ENCODE measurements at regions not wholly inside any gene's neighbourhood (a gene's known extent, or its start where the extent isn't known, plus 50 kb on each side); places are given as distances from the start of the nearest gene placed in this dataset.

DNA sequence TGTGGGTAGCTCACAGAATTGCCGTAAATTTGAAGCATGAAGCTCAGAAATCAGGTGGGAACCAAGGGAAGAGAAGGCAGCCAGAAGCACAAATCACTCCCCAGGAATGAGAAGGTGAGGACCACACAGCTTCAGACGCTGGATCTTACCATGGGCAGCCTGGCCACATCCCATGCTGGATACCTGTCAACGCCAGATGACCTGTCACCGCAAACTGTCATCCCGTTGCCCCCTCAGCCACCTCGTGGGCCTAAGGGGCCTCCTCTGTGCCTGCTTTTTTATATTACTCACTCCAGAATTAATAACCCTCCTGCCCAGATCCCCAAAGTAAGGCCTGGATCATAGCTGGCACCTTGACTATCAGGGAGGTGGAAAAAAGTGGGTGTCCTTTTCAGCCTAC lies 82.3 kb upstream of the KCNK12 start:
- POLR2A ChIA-PET = no interaction called here
- no peaks in the 10 kb centered on the region for H3K36me3 ChIP-seq (ENCODE audit: control insufficient read depth in 2 of 2, extremely low read depth in 1 of 2, insufficient read depth in 2 of 2, low read length in 2 of 2)
- no TSS peak for BruUV-seq (replicated peaks)
- H2AFZ ChIP-seq (ENCODE audit: low read depth, low read length) = no peak overlapping the region
- H3K9me3 ChIP-seq (replicated peaks; ENCODE audit: control insufficient read depth, insufficient read depth, low read length) = no peaks in the 10 kb centered on the region
- intact Hi-C loops (cut with micrococcal nuclease) = no loop called here
- no peaks in the 10 kb centered on the region for H4K20me1 ChIP-seq (replicated peaks; ENCODE audit: control insufficient read depth, extremely low read depth, insufficient read depth, low read length)
- no peak overlapping the region for H3K27ac ChIP-seq (ENCODE audit: insufficient read depth, low read depth, low read length)
- no peaks in the 10 kb centered on the region for H3K4me1 ChIP-seq (ENCODE audit: control insufficient read depth, extremely low read depth, insufficient read depth, low read length)
- CTCF ChIA-PET = interaction anchor here (0.9 to 3.6 kb wide), 7 partner anchors 12 to 216 kb away, joined by 3 to 45 read pairs (median 4); no protein-coding TSS in a partner anchor
- H3K79me2 ChIP-seq (ENCODE audit: control insufficient read depth, insufficient read depth, low read length) = no peaks in the 10 kb centered on the region
- H3K4me3 ChIP-seq (replicated peaks in 1 of 3; ENCODE audit: insufficient read depth in 1 of 3, low read depth in 1 of 3, low read length in 3 of 3) = no peak overlapping the region
- FAIRE-seq (no peak), DNase-seq (ENCODE audit: low read depth, low spot score) (no peak)
- no peak overlapping the region for H3K9ac ChIP-seq (replicated peaks; ENCODE audit: extremely low read depth, insufficient read depth, low read length)
- no peak for TF ChIP-seq POLR2AphosphoS5 (IDR thresholded peaks at IDR 0.05; ENCODE audit: insufficient read depth, low read depth, low read length)
- TF ChIP-seq FOS (IDR thresholded peaks at IDR 0.05; ENCODE audit: borderline replicate concordance, insufficient read depth, low read length) = no peak
- no peak for TF ChIP-seq POLR2A (IDR thresholded peaks at IDR 0.05; ENCODE audit: low read depth, low read length)
- no peak overlapping the region for H3K4me2 ChIP-seq (ENCODE audit: insufficient read depth, low read length)
- peaks cover 0 to 2% of the 10 kb centered on the region in 2 experiments for H3K27me3 ChIP-seq (ENCODE audit: control insufficient read depth in 2 of 2, insufficient read depth in 2 of 2, low read length in 2 of 2)
- H3K9me1 ChIP-seq (replicated peaks; ENCODE audit: control insufficient read depth, extremely low read depth, insufficient read depth, low read length) = no peaks in the 10 kb centered on the region
- dilution Hi-C loops (cut with MboI; ENCODE audit: extremely low pct_ligation_motif_present, low sequenced_read_pairs) = no loop called here

DNA sequence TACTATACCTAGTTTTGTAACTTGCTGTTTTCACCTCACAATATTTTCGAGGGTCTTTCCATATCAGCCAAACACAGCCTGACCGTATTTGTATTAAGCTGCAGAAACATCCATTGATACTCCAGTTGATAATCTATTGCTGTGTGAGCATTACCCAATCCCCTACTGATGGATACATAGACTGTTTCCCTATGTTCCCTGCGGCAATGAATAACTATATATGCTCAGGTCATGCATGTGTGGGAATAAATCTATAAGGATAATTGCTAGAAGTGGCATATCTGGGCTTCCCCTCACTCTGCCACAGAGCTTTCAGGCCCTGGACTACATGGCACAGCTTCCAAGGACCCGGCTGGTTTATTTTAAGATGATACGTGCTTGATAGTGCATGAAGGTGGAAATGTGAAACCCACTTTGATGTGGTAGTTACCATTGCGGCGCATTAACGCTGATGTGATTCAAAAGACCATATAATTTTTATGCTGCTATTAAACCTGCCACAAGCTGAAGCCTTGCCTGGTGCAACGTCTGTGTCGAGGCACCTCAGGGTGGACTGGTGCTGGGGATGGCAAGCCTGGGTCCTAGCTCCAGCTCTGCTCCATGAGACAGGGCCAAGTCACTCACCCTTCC lies 81.4 kb upstream of the KCNK12 start:
- no peak overlapping the region for H3K9ac ChIP-seq (replicated peaks; ENCODE audit: extremely low read depth, insufficient read depth, low read length)
- no peaks in the 10 kb centered on the region for H3K79me2 ChIP-seq (ENCODE audit: control insufficient read depth, insufficient read depth, low read length)
- intact Hi-C loops (cut with micrococcal nuclease) (no loop called here), dilution Hi-C loops (cut with MboI; ENCODE audit: extremely low pct_ligation_motif_present, low sequenced_read_pairs) (no loop called here)
- no peaks in the 10 kb centered on the region for H4K20me1 ChIP-seq (replicated peaks; ENCODE audit: control insufficient read depth, extremely low read depth, insufficient read depth, low read length)
- H3K9me3 ChIP-seq (replicated peaks; ENCODE audit: control insufficient read depth, insufficient read depth, low read length) = no peaks in the 10 kb centered on the region
- no peaks in the 10 kb centered on the region for H3K4me1 ChIP-seq (ENCODE audit: control insufficient read depth, extremely low read depth, insufficient read depth, low read length)
- no TSS peak for BruUV-seq (replicated peaks)
- H3K27me3 ChIP-seq (ENCODE audit: control insufficient read depth in 2 of 2, insufficient read depth in 2 of 2, low read length in 2 of 2) = peaks cover 0 to 2% of the 10 kb centered on the region in 2 experiments
- no peak overlapping the region for H3K27ac ChIP-seq (ENCODE audit: insufficient read depth, low read depth, low read length)
- POLR2A ChIA-PET = no interaction called here
- no peaks in the 10 kb centered on the region for H3K9me1 ChIP-seq (replicated peaks; ENCODE audit: control insufficient read depth, extremely low read depth, insufficient read depth, low read length)
- H3K4me2 ChIP-seq (ENCODE audit: insufficient read depth, low read length) = no peak overlapping the region
- no peak overlapping the region for H2AFZ ChIP-seq (ENCODE audit: low read depth, low read length)
- H3K36me3 ChIP-seq (ENCODE audit: control insufficient read depth in 2 of 2, extremely low read depth in 1 of 2, insufficient read depth in 2 of 2, low read length in 2 of 2) = no peaks in the 10 kb centered on the region
- CTCF ChIA-PET = interaction anchor here (0.9 to 1.4 kb wide), 5 partner anchors 11 to 215 kb away, joined by 3 to 5 read pairs (median 4); no protein-coding TSS in a partner anchor
- TF ChIP-seq JUN (IDR thresholded peaks at IDR 0.05; ENCODE audit: borderline replicate concordance, insufficient read depth, insufficient read length, low read depth) (no peak), GATA2 (IDR thresholded peaks at IDR 0.05; ENCODE audit: insufficient read depth, insufficient read length, low read depth, low read length) (no peak)
- H3K4me3 ChIP-seq (replicated peaks in 1 of 3; ENCODE audit: insufficient read depth in 1 of 3, low read depth in 1 of 3, low read length in 3 of 3) = no peak overlapping the region
- DNase-seq (ENCODE audit: low read depth, low spot score) = no peak
- no peak for FAIRE-seq
